NCI-H2227 treated with DMSO at 0.1 percent for 48 hours (cell line): ENCODE measurements at regions not wholly inside any gene's neighbourhood (a gene's known extent, or its start where the extent isn't known, plus 50 kb on each side); places are given as distances from the start of the nearest gene placed in this dataset.

ENCODE experiments used
- DNase-seq: peaks from one replicate; lab custom pipeline; 2025; lab: John Stamatoyannopoulos, UW

- DNase-seq: no peak
These were observed 217.0 kb downstream of the GAS1 start for GRCh38 chr9:86730163-86730928.

GRCh38 chr9:86724529-86724928 lies 222.8 kb downstream of the GAS1 start:
- DNase-seq: no peak

GRCh38 chr9:86723346-86723745 lies 224.0 kb downstream of the GAS1 start:
- no peak for DNase-seq

GRCh38 chr9:86722706-86723075 lies 224.6 kb downstream of the GAS1 start:
- no peak for DNase-seq

GRCh38 chr9:86721843-86722705 lies 225.2 kb downstream of the GAS1 start:
- no peak for DNase-seq

GRCh38 chr9:86721226-86721781 lies 226.0 kb downstream of the GAS1 start:
- DNase-seq: no peak

GRCh38 chr9:86720639-86721225 lies 226.6 kb downstream of the GAS1 start:
- no peak for DNase-seq

GRCh38 chr9:86718388-86719049 lies 228.8 kb downstream of the GAS1 start:
- DNase-seq: no peak

GRCh38 chr9:86716326-86716922 lies 230.9 kb downstream of the GAS1 start:
- DNase-seq: no peak

- DNase-seq: no peak
These were observed 232.3 kb downstream of the GAS1 start for GRCh38 chr9:86714999-86715398.

- DNase-seq: no peak
These were observed 233.3 kb downstream of the GAS1 start for GRCh38 chr9:86713970-86714369.

GRCh38 chr9:86713470-86713869 lies 233.8 kb downstream of the GAS1 start:
- DNase-seq: no peak

GRCh38 chr9:86708918-86709835 lies 238.1 kb downstream of the GAS1 start:
- no peak for DNase-seq

- DNase-seq: no peak
These were observed 239.3 kb downstream of the GAS1 start for GRCh38 chr9:86707932-86708510.

GRCh38 chr9:86706391-86706790 lies 240.9 kb downstream of the GAS1 start:
- no peak for DNase-seq

GRCh38 chr9:86705490-86705889 lies 241.8 kb downstream of the GAS1 start:
- DNase-seq: no peak

GRCh38 chr9:86703346-86703745 lies 244.0 kb downstream of the GAS1 start:
- no peak for DNase-seq

- no peak for DNase-seq
These were observed 246.7 kb downstream of the GAS1 start for GRCh38 chr9:86700629-86701028.

GRCh38 chr9:86697999-86698398 lies 249.3 kb downstream of the GAS1 start:
- DNase-seq: no peak

- no peak for DNase-seq
These were observed 250.1 kb downstream of the GAS1 start for GRCh38 chr9:86697213-86697612.
